ENCODE measurements at regions not wholly inside any gene's neighbourhood (a gene's known extent, or its start where the extent isn't known, plus 50 kb on each side); places are given as distances from the start of the nearest gene placed in this dataset.

GRCh38 chr5:110854200-110854599 lies 115.4 kb downstream of the SLC25A46 start:
- TF ChIP-seq CTCF (IDR thresholded peaks at IDR 0.05; ENCODE audit: low read length) (no peak), EZH2 (IDR thresholded peaks at IDR 0.05; ENCODE audit: borderline replicate concordance, low read length) (no peak)
